Lung (tissue), 11 donors: ENCODE measurements at regions not wholly inside any gene's neighbourhood (a gene's known extent, or its start where the extent isn't known, plus 50 kb on each side); places are given as distances from the start of the nearest gene placed in this dataset.

Source experiments
- ATAC-seq: fragments of 200-7000 bp; cut with Tn5 transposase; one replicate; pipeline ENCODE4 v1.9.1; 2020; ENCODE audit warnings: moderate number of reproducible peaks; ENCODE audit not compliant: insufficient read depth, low FRiP score
- DNase-seq, 3 donors: peaks; one replicate each; pipeline ENCODE4 v3.0.0-alpha.2; 2013 to 2017
- H3K27ac ChIP-seq, 2 donors: one replicate each; pipeline ENCODE4 v1.5.1; 2013; ENCODE audit warnings: mild to moderate bottlenecking in 2 of 2, moderate library complexity in 2 of 2, control low read depth in 1 of 2, inconsistent platforms in 1 of 2, low read depth in 1 of 2, low read length in 1 of 2
- H3K27me3 ChIP-seq, 3 donors: one replicate each; pipeline ENCODE4 v1.5.1; 2013; ENCODE audit warnings: low read length in 2 of 3; ENCODE audit not compliant: control insufficient read depth in 3 of 3, insufficient read depth in 3 of 3
- H3K36me3 ChIP-seq, 4 donors: one replicate each; pipeline ENCODE4 v1.5.1; 2013; ENCODE audit warnings: low read length in 4 of 4, mild to moderate bottlenecking in 1 of 4, moderate library complexity in 1 of 4; ENCODE audit not compliant: control insufficient read depth in 4 of 4, insufficient read depth in 4 of 4
- H3K4me1 ChIP-seq, 5 donors: one replicate each; pipeline ENCODE4 v1.5.1; 2013; ENCODE audit warnings: low read length in 5 of 5, mild to moderate bottlenecking in 2 of 5, moderate library complexity in 1 of 5; ENCODE audit not compliant: control insufficient read depth in 5 of 5, insufficient read depth in 5 of 5
- H3K4me3 ChIP-seq: one replicate; pipeline ENCODE4 v1.5.1; 2013; ENCODE audit warnings: mild to moderate bottlenecking, control low read depth, moderate library complexity
- H3K9ac ChIP-seq, 2 donors: one replicate each; pipeline ENCODE4 v1.5.1; 2013; ENCODE audit warnings: low read length in 2 of 2, control low read depth in 1 of 2; ENCODE audit not compliant: insufficient read depth in 1 of 2
- H3K9me3 ChIP-seq, 4 donors: one replicate each; pipeline ENCODE4 v1.5.1; 2013; ENCODE audit warnings: low read length in 3 of 4, mild to moderate bottlenecking in 1 of 4, moderate library complexity in 1 of 4; ENCODE audit not compliant: control insufficient read depth in 4 of 4, insufficient read depth in 3 of 4
- CTCF ChIP-seq: IDR thresholded peaks from 2 replicates; pipeline ENCODE4 v1.5.1; 2012; ENCODE audit warnings: mild to moderate bottlenecking; ENCODE audit errors: control extremely low read depth, extremely low read depth
- WGBS, 2 donors: extraction: QIAGEN DNeasy Blood & Tissue Kit; methylation state at CpG; one replicate each; pipeline ENCODE4 v1.1.7; 2013; 5-methylcytosine and 5-hydroxymethylcytosine counted together
- donor health status: control.
- donor health status: control.
- donor health status: Bipolar disorder and iron deficiency.
- donor health status: healthy.
- donor health status: DM: yes; HTN: yes; CAD: no.

- H3K9ac ChIP-seq, result no peak overlapping the region
- peaks cover 0 to 1% (median 0%) of the 10 kb centered on the region in 4 donors for H3K9me3 ChIP-seq
- ATAC-seq (no peak), DNase-seq (peak in 1 of 3 donors; percentile 38)
- peaks cover 0 to 11% (median 0%) of the 10 kb centered on the region in 5 donors for H3K4me1 ChIP-seq
- H3K4me3 ChIP-seq, result no peak overlapping the region
- 59 to 60% methylated on average over 3 of the region's 3 CpGs for WGBS, 2 donors
- H3K36me3 ChIP-seq, result no peaks in the 10 kb centered on the region
- H3K27ac ChIP-seq, result no peak overlapping the region
- H3K27me3 ChIP-seq, result no peaks in the 10 kb centered on the region
- no peak for TF ChIP-seq CTCF
Measured at GRCh38 chr3:25354071-25354470, 74.0 kb upstream of the RARB start.

- H3K36me3 ChIP-seq, result no peaks in the 10 kb centered on the region
- DNase-seq (peak in 2 of 3 donors; percentile 61 to 62), ATAC-seq (no peak)
- TF ChIP-seq CTCF, result no peak
- no peak overlapping the region for H3K4me3 ChIP-seq
- H3K9ac ChIP-seq, result peak overlapping the region in 1 of 2 donors; percentile 60
- H3K27ac ChIP-seq, result no peak overlapping the region
- 49 to 55% methylated on average over 4 of the region's 4 CpGs for WGBS, 2 donors
- peaks cover 0 to 11% (median 0%) of the 10 kb centered on the region in 5 donors for H3K4me1 ChIP-seq
- no peaks in the 10 kb centered on the region for H3K27me3 ChIP-seq
- peaks cover 0 to 1% (median 0%) of the 10 kb centered on the region in 4 donors for H3K9me3 ChIP-seq
Measured at GRCh38 chr3:25355034-25355885, 72.8 kb upstream of the RARB start.

- no peak overlapping the region for H3K4me3 ChIP-seq
- no peak overlapping the region for H3K27ac ChIP-seq
- H3K9ac ChIP-seq, result no peak overlapping the region
- H3K4me1 ChIP-seq, result peaks cover 0 to 11% (median 0%) of the 10 kb centered on the region in 5 donors
- 72 to 74% methylated on average over 3 of the region's 3 CpGs for whole genome bisulfite sequencing, 2 donors
- H3K27me3 ChIP-seq, result no peaks in the 10 kb centered on the region
- TF ChIP-seq CTCF, result no peak
- H3K9me3 ChIP-seq, result peaks cover 0 to 1% (median 0%) of the 10 kb centered on the region in 4 donors
- peak in 2 of 3 donors; percentile 37 to 39 for DNase-seq
- ATAC-seq, result no peak
- no peaks in the 10 kb centered on the region for H3K36me3 ChIP-seq
Measured at GRCh38 chr3:25355998-25356397, 72.1 kb upstream of the RARB start.
